NB4 (cell line): ENCODE measurements at regions not wholly inside any gene's neighbourhood (a gene's known extent, or its start where the extent isn't known, plus 50 kb on each side); places are given as distances from the start of the nearest gene placed in this dataset.

ENCODE experiments used
- CTCF ChIP-seq: IDR thresholded peaks from one replicate; pipeline ENCODE4 v1.5.1; 2012; ENCODE audit warnings: low read depth, low read length
- MAX ChIP-seq: IDR thresholded peaks from 2 replicates; pipeline ENCODE4 v1.6.1; 2011; ENCODE audit warnings: low read depth, low read length
- MYC ChIP-seq: IDR thresholded peaks from 2 replicates; pipeline ENCODE4 v1.6.1; 2011; ENCODE audit warnings: low read depth, low read length
- POLR2A ChIP-seq: IDR thresholded peaks from 2 replicates; pipeline ENCODE4 v1.6.1; 2011; ENCODE audit warnings: mild to moderate bottlenecking; ENCODE audit not compliant: insufficient read length; ENCODE audit errors: extremely low read depth

- TF ChIP-seq CTCF (no peak), MAX (no peak), MYC (no peak), POLR2A (no peak)
These were observed 454.9 kb downstream of the LRIG3 start for GRCh38 chr12:58465418-58465817.
